ENCODE measurements at regions not wholly inside any gene's neighbourhood (a gene's known extent, or its start where the extent isn't known, plus 50 kb on each side); places are given as distances from the start of the nearest gene placed in this dataset.

- no peak for DNase-seq
Measured at GRCh38 chr22:47450876-47451475, 688.5 kb downstream of the TBC1D22A start.

DNA sequence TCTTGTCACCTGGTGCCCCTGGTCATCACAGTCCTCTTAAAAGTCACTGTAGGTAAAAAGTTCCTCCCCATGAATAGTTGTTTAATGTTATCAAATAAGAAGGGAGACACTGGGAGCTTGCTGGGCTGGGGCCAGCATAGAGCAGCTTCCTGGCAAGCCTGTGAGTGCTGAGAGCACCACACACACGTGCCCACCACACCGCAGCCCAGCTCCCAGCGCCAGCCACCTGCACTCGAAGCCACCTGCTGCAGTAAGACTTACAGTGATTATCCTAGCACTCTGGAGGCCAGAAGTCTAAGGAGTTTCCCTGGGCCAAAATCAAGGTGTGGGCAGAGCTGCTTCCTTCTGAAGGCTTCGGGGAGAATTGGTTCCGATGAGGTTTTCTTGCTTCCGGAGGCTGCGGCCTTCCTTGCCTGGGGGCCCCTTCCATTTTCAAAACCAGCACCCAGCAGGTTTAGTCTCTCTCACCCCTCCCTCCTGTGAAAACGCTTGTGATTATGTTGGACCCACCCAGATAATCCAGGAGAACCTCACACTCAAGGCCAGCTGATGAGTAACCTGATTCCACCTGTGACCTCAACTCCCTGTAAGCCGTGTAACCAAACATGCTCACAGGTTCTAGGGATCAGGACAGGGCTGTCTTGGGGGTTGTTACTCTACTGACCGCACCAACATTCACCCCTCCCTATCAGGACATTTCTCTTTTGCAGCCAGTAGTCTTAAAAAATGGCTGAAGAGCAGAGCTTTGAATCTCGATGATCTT is 687.2 kb downstream of the TBC1D22A start:
- DNase-seq: no peak

DNA sequence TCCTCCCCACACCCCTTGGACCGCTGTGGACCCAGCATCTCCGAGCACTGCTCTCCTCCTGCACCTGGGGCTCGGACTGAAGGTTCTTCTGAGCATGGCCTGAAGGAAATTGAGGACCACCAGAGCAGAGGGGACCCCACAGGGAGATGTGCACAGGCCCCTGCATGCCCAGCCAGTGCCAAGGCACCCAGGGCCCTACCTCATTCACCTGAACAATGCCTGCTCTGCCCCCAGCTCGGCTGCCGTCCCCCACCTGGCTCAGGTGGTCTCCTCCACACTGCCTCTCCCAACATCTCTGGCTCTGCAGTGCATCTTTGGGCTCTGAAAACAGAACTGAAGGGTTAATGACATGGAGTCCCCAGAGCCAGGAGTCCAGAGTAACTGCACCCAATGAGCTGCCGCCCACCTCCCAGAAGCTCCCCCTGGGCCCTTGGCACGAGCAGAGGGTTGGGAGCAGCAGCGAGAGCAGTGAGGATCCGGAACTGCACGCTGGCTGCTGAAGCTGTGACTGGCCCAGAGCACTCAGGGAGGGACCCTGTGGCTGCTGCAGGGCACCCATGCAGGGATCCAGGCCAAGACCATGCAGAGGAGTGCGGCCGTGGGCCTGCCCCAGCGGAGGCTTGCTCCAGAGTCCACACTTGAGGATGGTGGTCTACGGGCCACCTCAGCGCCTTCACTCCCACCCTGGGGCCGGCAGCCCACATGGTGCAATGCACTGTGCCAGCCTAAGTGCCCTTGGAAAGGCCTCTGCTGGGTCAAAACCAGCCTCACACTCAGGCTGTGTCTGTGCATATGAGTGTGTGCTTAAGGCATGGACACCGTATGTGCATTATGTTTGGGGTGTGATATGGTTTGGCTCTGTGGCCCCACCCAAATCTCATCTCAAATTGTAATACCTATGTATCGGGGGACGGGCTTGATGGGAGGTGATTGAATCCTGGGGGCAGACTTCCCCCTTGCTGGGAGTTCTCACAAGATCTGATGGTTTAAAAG is 686.1 kb downstream of the TBC1D22A start:
- no peak for DNase-seq

DNA sequence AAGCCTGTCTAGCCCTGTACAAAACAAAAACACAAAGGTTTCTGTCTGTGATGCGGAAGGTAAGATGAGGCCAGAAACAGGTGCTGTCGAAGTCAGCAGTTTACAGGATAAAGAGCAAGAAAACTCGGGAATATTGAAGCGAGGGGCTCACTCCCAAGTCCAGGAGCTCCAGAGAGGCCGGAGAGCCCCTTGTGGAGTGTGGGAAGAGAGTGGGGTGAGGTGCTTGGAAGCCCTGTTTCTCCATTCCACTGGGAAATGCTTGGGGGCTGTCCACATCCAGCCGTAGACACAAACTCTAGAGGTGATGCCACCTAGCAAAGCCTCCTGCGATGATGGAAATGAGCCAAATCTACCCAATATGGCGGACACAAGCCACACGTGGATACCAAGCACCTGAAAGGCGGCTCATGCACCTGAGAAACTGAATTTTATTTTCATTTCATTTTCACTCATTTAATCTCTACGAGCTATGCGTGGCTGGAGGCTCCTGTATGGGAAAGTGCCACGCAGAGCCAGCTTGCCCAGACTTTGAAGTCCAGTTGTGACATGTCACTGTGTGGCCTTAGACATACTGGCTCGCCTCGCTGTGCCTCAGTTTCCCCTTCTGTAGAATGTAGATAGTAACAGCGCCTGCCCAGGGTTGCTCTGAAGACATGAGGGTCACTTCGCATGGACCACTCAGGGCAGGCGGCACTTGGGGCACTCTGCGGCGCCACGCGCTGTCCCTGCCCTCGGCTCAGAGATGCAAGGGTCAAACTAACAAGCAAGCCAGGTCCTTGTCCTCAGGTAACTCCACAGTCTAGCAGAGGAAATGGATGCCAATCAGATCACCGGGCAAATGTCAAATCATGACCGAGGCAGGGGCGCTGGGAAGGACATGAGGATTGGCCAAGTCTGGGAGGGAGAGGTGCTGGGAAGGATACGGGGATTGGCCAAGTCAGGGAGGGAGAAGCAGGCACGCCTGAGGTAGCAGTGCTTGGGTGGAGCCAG is 684.7 kb downstream of the TBC1D22A start:
- DNase-seq: no peak

GRCh38 chr22:47446331-47446730 is 683.9 kb downstream of the TBC1D22A start:
- no peak for DNase-seq

DNA sequence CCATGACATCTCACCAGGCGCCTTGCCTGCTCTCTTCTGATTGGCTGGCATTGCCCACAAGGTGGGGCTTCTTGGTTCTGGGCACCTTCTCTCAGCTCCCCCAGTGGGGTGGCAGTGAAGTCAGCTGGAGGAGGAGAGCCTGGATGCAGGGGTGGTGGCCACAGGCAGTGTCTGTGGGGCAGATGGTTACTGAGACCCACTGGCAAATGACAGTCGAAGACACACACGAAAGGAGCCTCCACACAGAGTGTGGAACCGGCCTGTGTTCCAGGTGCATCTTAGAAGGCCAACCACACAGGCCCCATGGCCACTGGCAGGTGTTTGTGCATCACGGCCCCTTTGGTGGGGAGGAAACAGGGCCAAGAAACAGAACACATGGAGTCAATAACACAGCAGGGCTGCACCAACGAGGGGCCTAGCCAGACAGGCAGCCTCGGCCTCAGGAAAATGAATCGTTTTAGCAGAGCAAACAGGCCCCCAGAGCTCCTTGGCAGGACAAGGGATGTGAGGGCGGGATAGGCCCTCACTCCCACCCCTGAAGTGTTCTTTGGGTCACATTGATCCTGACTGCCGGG is 683.4 kb downstream of the TBC1D22A start:
- DNase-seq: no peak

- no peak for DNase-seq
Measured at GRCh38 chr22:47445212-47445611, 682.8 kb downstream of the TBC1D22A start.

- no peak for DNase-seq
Measured at GRCh38 chr22:47444746-47445065, 682.3 kb downstream of the TBC1D22A start.

DNA sequence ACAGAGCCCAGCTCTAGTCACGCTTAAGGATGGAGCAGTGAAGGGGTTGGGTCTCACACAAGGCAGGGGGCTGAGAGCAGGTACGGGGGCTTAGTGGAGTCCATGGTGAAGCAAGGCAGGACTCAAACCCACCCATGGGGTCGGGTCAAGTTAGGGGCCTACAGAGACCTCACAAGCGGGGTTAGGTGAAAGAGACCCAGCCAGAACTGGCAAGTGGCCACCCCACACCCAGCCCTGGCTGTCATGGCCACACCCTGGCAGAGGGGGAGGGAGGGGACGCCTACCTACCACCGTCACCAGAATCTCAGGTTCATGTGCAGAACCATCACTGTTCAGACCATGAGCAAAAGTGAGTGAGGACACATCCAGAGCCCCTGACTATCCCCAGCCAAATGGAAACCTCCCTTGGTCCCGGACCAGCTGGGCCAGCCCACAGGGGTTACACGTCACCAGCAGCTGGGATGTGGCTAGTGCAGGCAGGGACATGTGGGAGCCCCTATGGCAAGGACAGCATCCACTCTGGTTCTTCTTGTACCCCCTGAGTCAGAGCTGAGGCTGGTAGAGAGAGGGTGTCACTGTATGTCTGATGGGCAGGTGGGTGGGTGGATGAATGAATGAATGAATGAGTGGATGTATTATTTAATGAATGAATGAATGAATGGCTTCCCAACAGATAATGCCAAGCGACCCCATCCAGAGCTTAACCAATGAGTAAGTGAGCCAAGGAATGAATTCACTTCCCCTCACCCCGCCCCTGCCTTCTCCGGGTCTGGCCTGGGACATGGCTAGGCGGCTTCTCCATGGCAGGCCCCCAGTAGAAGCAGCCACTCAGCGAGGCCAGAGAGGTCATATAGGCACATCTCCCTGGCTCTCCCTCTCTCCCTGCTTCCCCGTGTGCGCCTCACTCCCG is 681.6 kb downstream of the TBC1D22A start:
- no peak for DNase-seq

GRCh38 chr22:47442821-47443220 is 680.4 kb downstream of the TBC1D22A start:
- DNase-seq: no peak

DNA sequence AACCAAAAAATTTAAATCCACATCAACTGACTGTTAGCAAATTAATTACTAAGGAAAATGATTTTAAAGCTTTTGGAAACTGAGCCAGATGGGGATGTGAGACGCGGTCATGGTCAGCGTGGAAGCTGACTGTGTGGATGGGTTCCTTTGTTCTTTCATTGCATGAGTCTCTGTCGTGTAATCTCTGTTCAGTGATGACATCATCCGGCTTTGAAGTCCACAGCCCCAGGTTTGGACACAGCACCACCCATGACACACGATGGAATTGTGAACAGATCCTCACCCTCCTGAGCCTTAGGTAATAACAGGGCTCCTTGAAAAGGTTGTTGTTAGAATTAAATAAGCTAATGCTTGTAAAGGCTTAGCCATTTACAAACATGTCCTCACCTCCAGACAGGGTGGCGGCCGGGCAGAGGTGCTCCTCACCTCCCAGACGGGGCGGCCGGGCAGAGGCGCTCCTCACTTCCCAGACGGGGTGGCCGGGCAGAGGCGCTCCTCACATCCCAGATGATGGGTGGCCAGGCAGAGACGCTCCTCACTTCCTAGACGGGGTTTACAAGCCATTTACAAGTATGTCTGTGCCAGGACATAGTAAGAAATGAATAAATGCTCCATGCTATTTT is 677.3 kb downstream of the TBC1D22A start:
- no peak for DNase-seq

GRCh38 chr22:47437636-47438035 is 675.2 kb downstream of the TBC1D22A start:
- DNase-seq: no peak

DNA sequence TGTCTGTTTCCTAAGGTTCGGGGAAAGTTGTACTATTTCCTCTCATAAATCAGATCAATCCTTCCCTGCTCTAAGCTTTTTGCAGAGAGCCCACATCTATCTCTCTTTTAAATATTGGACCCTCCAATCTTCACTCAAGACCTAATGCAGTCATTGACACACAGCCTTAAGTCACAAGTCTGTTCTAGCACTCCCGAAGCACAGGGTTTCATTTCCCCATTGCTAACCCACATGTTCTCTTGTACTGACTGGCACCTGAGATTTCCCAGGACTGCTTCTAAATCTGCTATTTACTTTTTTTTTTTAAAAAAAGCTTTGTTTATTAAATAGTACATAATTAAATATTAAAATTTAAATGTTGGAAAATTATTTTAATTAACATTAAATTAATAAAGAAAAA is 674.7 kb downstream of the TBC1D22A start:
- DNase-seq: no peak

DNA sequence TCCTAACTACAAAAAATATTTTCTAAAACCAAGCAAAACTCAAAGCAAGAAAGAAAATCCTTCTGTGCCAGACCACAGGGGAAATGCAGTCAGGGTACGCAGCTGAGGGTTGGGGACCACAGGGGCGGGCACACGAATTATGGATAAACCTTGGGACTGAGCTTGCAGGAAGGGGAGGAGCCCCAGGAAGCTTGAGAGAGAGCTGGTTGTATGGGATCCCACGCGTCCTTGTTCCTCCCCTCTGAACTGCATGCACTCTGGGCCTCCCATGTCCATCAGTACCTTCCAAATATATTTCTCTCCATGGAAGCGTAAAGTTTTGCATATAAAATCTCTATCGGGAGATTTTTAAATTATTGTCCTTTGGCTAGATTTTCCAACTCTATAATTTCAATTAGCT is 673.4 kb downstream of the TBC1D22A start:
- DNase-seq: no peak

- no peak for DNase-seq
Measured at GRCh38 chr22:47435204-47435487, 672.7 kb downstream of the TBC1D22A start.

GRCh38 chr22:47434336-47435203 is 672.1 kb downstream of the TBC1D22A start:
- no peak for DNase-seq

- DNase-seq: no peak
Measured at GRCh38 chr22:47433627-47434026, 671.2 kb downstream of the TBC1D22A start.

DNA sequence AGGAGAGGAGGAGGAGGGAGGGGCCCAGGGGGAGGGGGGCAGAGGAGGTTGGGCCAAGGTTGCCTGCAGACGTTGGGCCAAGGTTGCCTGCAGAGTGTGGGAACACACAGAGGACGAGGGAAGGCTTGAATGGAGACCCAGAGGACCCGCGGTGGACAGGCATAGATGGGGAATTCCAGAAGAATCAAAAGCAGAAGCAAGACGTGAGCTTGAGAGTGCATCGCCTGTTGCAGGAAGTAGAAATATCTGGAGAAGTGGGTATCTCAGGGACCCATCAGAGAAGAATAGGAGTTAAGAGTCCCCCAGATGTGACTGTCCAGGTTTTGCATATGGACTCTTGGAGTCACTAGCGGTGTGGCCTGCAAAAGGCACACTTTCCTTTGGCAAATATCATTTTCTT is 670.2 kb downstream of the TBC1D22A start:
- no peak for DNase-seq

Measured in NCI-H1417 treated with DMSO at 0.1 percent for 48 hours (cell line).